ENCODE measurements at regions not wholly inside any gene's neighbourhood (a gene's known extent, or its start where the extent isn't known, plus 50 kb on each side); places are given as distances from the start of the nearest gene placed in this dataset.

- TF ChIP-seq CTCF (IDR thresholded peaks at IDR 0.05) (no peak), POLR2A (IDR thresholded peaks at IDR 0.05) (no peak)
These were observed 194.0 kb upstream of the EYA4 start for GRCh38 chr6:133047065-133047665.
